H1 (cell line): ENCODE measurements at regions not wholly inside any gene's neighbourhood (a gene's known extent, or its start where the extent isn't known, plus 50 kb on each side); places are given as distances from the start of the nearest gene placed in this dataset.

Experiments
- CTCF ChIP-seq, 3 experiments: IDR thresholded peaks; 1 replicate in 2 of 3; 2 replicates in 1 of 3; pipeline versions ENCODE4 v1.5.1 to v1.6.1; 2011; ENCODE audit warnings: low read length in 3 of 3, mild to moderate bottlenecking in 3 of 3, inconsistent platforms in 2 of 3, low read depth in 1 of 3, moderate library complexity in 1 of 3; ENCODE audit not compliant: insufficient read depth in 1 of 3; ENCODE audit errors: control extremely low read depth in 1 of 3
- EZH2 ChIP-seq: fragments of 200-600 bp; sonication (generic); IDR thresholded peaks from 2 replicates; pipeline ENCODE4 v1.7.1; 2012; ENCODE audit warnings: low read depth, mild to moderate bottlenecking, moderate library complexity, low read length, inconsistent platforms; ENCODE audit not compliant: severe bottlenecking
- HDAC2 ChIP-seq, 2 experiments: fragments of 300-600 bp in 1 of 2; sonication (generic) in 1 of 2; IDR thresholded peaks; 2 replicates each; pipeline ENCODE4 v1.6.1; 2011 to 2012; ENCODE audit warnings: low read depth in 2 of 2, low read length in 2 of 2, mild to moderate bottlenecking in 2 of 2, moderate library complexity in 2 of 2, borderline replicate concordance in 1 of 2, inconsistent platforms in 1 of 2
- POLR2A ChIP-seq, 2 experiments: IDR thresholded peaks; 1 replicate in 1 of 2; 2 replicates in 1 of 2; pipeline ENCODE4 v1.6.1; 2011; ENCODE audit warnings: low read depth in 2 of 2, low read length in 2 of 2, mild to moderate bottlenecking in 2 of 2; ENCODE audit errors: control extremely low read depth in 1 of 2
- RNF2 ChIP-seq: fragments of 200-900, 300-1000 bp; sonication (generic); IDR thresholded peaks from 2 replicates; pipeline ENCODE4 v1.7.1; 2016; ENCODE audit warnings: borderline replicate concordance, low read depth, mild to moderate bottlenecking, antibody characterized with exemption, low read length; ENCODE audit not compliant: poor library complexity, severe bottlenecking; ENCODE audit errors: missing control alignments
- SP2 ChIP-seq: IDR thresholded peaks from 2 replicates; pipeline ENCODE4 v1.6.1; 2012; ENCODE audit warnings: mild to moderate bottlenecking, low read length, inconsistent platforms
- SUZ12 ChIP-seq: fragments of 200-600 bp; sonication (generic); IDR thresholded peaks from 2 replicates; pipeline ENCODE4 v1.6.1; 2012; ENCODE audit warnings: mild to moderate bottlenecking, inconsistent platforms, low read length, moderate library complexity, mixed read lengths
- ZNF274 ChIP-seq: IDR thresholded peaks from 2 replicates; pipeline ENCODE4 v1.7.0; 2012; ENCODE audit warnings: low read length, borderline replicate concordance; ENCODE audit errors: extremely low read depth

GRCh38 chr4:22910200-22910599 is 217.5 kb downstream of the GBA3 start:
- TF ChIP-seq HDAC2 (IDR thresholded peaks at IDR 0.05; ENCODE audit: borderline replicate concordance in 1 of 2, low read depth in 2 of 2, low read length in 2 of 2) = no peak
- TF ChIP-seq SUZ12 = no peak
- no peak for TF ChIP-seq CTCF (IDR thresholded peaks at IDR 0.05; ENCODE audit: control extremely low read depth in 1 of 3, insufficient read depth in 1 of 3, low read depth in 1 of 3, low read length in 3 of 3)
- no peak for TF ChIP-seq RNF2
- TF ChIP-seq ZNF274 = no peak
- TF ChIP-seq EZH2 = no peak
- no peak for TF ChIP-seq SP2
- no peak for TF ChIP-seq POLR2A (IDR thresholded peaks at IDR 0.05; ENCODE audit: control extremely low read depth in 1 of 2, low read depth in 2 of 2, low read length in 2 of 2)
